Mammary epithelial cell (primary cell): ENCODE measurements at regions not wholly inside any gene's neighbourhood (a gene's known extent, or its start where the extent isn't known, plus 50 kb on each side); places are given as distances from the start of the nearest gene placed in this dataset.

Experiments used
- CTCF ChIP-seq, 2 donors: IDR thresholded peaks in 1 of 2; conservative IDR thresholded peaks in 1 of 2; 2 replicates each; pipeline ENCODE4 v1.5.1; 2011 to 2012; ENCODE audit warnings: inconsistent platforms in 2 of 2, low read length in 2 of 2, mild to moderate bottlenecking in 2 of 2, control low read depth in 1 of 2, low read depth in 1 of 2; ENCODE audit not compliant: insufficient read depth in 1 of 2; ENCODE audit errors: extremely low read depth in 1 of 2
- EZH2 ChIP-seq: IDR thresholded peaks from 2 replicates; pipeline ENCODE4 v1.6.1; 2012; ENCODE audit warnings: low read length, inconsistent platforms, borderline replicate concordance

- TF ChIP-seq CTCF (conservative IDR thresholded peaks at IDR 0.05 in 1 of 2, IDR thresholded peaks at IDR 0.05 in 1 of 2; ENCODE audit: extremely low read depth in 1 of 2, insufficient read depth in 1 of 2, low read depth in 1 of 2, low read length in 2 of 2) (no peak), EZH2 (no peak)
Observed at GRCh38 chr5:1727571-1727970, 72.1 kb downstream of the MRPL36 start.
